HUES48 (cell line): ENCODE measurements at regions not wholly inside any gene's neighbourhood (a gene's known extent, or its start where the extent isn't known, plus 50 kb on each side); places are given as distances from the start of the nearest gene placed in this dataset.
"Not testable (repeated sequence)": the region's sequence is repeated elsewhere in the genome, so short reads cannot be mapped to it uniquely, and the experiment has no call there.

Experiments used
- H3K27ac ChIP-seq: one replicate; pipeline ENCODE4 v1.7.0; 2013; ENCODE audit warnings: low read depth, low read length, inconsistent platforms
- H3K27me3 ChIP-seq: 2 replicates; pipeline ENCODE4 v1.6.1; 2013; ENCODE audit warnings: mild to moderate bottlenecking, low read length; ENCODE audit not compliant: control insufficient read depth, insufficient read depth
- H3K36me3 ChIP-seq: 2 replicates; pipeline ENCODE4 v1.6.1; 2013; ENCODE audit warnings: low read length; ENCODE audit not compliant: control insufficient read depth, insufficient read depth
- H3K4me1 ChIP-seq: 2 replicates; pipeline ENCODE4 v1.6.1; 2013; ENCODE audit warnings: mild to moderate bottlenecking, low read length; ENCODE audit not compliant: control insufficient read depth, insufficient read depth
- H3K4me3 ChIP-seq: 2 replicates; pipeline ENCODE4 v1.5.1; 2013; ENCODE audit warnings: mild to moderate bottlenecking, low read depth, low read length
- H3K9ac ChIP-seq: 2 replicates; pipeline ENCODE4 v1.6.1; 2013; ENCODE audit warnings: mild to moderate bottlenecking, low read depth, low read length, moderate library complexity
- H3K9me3 ChIP-seq: 2 replicates; pipeline ENCODE4 v1.6.1; 2013; ENCODE audit warnings: low read length; ENCODE audit not compliant: control insufficient read depth, insufficient read depth

GRCh38 chr13:81012031-81012430 is 671.1 kb upstream of the SPRY2 start:
- Histone ChIP-seq H3K27ac (no peak overlapping the region), H3K9ac (no peak overlapping the region), H3K27me3 (no peaks in the 10 kb centered on the region), H3K9me3 (no peaks in the 10 kb centered on the region), H3K4me1 (no peaks in the 10 kb centered on the region), H3K4me3 (no peak overlapping the region), H3K36me3 (no peaks in the 10 kb centered on the region)

DNA sequence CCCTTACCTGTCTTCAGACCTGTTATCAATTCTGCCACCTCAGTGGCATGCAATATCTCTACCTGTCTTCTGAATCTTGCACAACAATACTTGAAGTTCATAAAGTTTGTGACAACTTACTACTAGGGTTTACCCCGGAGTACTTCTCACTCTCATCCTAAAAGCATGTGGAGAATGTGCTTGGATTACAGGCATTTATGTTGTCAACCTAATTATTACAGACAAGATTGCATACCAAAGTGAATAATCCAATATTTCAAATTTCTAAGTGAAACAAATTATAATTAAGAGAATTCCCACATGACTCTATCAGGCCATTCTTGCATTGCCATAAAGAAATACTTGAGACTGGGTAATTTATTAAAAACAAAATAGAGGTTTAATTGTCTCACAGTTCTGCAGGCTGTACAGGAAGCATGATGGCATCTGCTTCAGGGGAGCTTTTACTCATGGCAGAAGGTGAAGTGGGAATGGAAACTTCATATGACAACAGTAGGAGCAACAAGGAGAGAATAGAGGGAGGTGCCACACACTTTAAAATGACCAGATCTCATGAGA is 661.0 kb upstream of the SPRY2 start:
- Histone ChIP-seq H3K27me3 (no peaks in the 10 kb centered on the region), H3K9ac (no peak overlapping the region), H3K36me3 (no peaks in the 10 kb centered on the region), H3K4me1 (no peaks in the 10 kb centered on the region), H3K27ac (no peak overlapping the region), H3K9me3 (no peaks in the 10 kb centered on the region), H3K4me3 (no peak overlapping the region)

GRCh38 chr13:80998603-80999002 is 657.7 kb upstream of the SPRY2 start:
- H3K9me3 ChIP-seq, H3K9ac ChIP-seq, H3K27ac ChIP-seq, H3K36me3 ChIP-seq, H3K27me3 ChIP-seq, H3K4me1 ChIP-seq, H3K4me3 ChIP-seq: not testable (repeated sequence)

DNA sequence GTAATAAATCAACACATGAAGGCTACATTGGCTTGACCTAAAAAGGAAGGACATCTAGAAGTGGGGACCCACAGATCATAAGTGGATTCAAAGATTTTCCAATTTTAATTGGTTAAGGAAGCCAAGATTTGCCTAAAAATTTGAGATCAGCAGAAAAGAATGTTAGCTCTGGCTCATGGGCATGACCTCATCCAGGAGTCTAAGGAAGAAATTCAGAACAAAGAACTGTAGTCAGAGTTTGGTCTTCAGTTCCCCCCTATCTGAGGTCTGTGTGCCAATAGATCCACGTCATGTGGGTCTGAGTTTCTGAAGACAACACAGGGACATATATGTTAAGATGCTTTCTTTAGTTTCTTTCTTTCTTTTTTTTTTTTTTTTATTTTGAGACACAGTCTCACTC is 648.8 kb upstream of the SPRY2 start:
- Histone ChIP-seq H3K4me1 (no peaks in the 10 kb centered on the region), H3K27me3 (no peaks in the 10 kb centered on the region), H3K4me3 (no peak overlapping the region), H3K36me3 (no peaks in the 10 kb centered on the region), H3K27ac (no peak overlapping the region), H3K9ac (no peak overlapping the region), H3K9me3 (peaks cover 3% of the 10 kb centered on the region; the same call in 1 of the 2 replicates)

DNA sequence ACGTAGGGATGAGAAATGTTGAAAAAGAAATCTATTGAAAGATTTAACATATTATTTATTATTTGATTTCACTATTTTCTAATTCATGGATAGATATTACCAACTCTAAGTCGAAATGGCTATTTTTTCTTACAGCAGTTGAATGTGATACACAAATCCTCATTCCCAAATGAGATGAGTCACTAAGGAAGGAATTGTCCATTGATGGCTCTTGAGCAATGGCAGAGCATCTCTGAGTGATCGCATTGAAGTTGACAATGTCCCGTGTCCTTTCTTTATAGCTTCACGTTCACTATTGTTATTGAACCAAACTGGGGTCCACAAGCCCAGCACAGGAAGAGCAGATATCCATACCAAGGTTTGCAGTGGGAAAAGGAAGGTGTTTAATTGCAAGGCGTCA is 648.3 kb upstream of the SPRY2 start:
- no peak overlapping the region for H3K9ac ChIP-seq
- no peak overlapping the region for H3K27ac ChIP-seq
- H3K9me3 ChIP-seq, result peaks cover 3% of the 10 kb centered on the region; the same call in 1 of the 2 replicates
- H3K4me1 ChIP-seq, result no peaks in the 10 kb centered on the region
- no peaks in the 10 kb centered on the region for H3K36me3 ChIP-seq
- H3K4me3 ChIP-seq, result no peak overlapping the region
- H3K27me3 ChIP-seq, result no peaks in the 10 kb centered on the region

DNA sequence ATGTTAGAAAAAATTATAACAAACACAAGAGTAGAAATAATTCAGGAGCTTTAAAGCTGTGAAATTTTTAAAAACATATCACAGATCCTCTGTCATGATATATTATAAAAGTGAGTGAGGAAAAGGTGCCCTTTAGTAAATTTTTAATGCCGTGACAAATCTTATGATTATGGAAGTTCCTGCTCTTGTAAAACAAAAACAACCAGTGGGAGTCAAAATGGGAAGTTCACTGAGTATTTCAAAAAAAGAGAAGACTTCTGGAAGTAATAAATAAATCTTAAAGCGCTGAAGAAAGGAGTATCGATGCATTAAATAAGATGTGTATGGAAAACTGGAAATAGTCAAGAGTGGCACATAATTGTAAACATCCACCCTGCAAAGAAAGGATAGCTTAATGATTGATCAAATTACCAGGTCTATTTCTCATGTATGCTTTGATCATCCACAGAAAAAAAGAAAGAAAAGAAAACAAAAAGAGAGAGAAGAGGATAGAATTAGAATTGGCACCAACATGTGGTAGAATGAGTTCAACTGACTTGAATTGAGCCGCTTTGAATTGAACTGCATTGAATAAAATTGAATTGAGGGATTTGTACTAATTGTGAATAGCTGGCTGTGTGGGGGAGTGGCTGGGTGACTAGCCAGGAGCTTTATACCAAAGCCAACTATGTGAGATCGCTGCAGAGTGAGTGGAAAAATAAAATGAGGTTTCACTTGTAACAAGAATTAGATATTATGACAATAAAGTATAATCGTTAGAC is 647.6 kb upstream of the SPRY2 start:
- Histone ChIP-seq H3K9me3 (peaks cover 3% of the 10 kb centered on the region; the same call in 1 of the 2 replicates), H3K4me3 (no peak overlapping the region), H3K27ac (no peak overlapping the region), H3K27me3 (no peaks in the 10 kb centered on the region), H3K9ac (no peak overlapping the region), H3K4me1 (no peaks in the 10 kb centered on the region), H3K36me3 (no peaks in the 10 kb centered on the region)

DNA sequence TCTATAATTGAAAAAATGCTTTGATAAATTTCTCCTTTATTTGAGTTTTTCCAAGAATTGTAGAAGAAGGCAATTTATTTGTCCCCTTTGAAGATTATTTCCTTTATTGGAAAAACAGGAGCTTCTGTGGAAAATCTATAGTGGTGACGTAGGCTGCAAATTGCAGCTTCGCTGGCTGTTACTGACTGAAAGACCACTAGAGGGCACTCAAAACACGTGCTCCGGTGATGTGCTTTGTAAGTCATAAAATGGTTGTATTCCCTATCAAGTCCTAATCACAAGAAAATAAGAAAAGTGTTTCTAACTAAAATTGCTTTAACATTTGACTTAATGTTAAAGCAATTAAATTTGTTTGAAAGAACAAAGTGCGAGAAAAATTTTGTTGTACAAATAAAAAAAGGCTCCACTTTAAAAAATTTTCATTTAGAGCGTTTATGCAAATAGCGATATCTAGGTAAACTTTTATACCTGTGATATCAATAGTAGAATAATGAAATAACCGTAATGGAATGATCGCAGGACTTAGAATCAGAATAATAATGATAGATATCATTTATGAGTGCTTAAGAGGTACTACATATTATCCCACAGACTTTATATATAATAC is 638.2 kb upstream of the SPRY2 start:
- Histone ChIP-seq H3K36me3 (no peaks in the 10 kb centered on the region), H3K27ac (no peak overlapping the region), H3K4me1 (no peaks in the 10 kb centered on the region), H3K27me3 (no peaks in the 10 kb centered on the region), H3K9me3 (no peaks in the 10 kb centered on the region), H3K4me3 (no peak overlapping the region), H3K9ac (no peak overlapping the region)

DNA sequence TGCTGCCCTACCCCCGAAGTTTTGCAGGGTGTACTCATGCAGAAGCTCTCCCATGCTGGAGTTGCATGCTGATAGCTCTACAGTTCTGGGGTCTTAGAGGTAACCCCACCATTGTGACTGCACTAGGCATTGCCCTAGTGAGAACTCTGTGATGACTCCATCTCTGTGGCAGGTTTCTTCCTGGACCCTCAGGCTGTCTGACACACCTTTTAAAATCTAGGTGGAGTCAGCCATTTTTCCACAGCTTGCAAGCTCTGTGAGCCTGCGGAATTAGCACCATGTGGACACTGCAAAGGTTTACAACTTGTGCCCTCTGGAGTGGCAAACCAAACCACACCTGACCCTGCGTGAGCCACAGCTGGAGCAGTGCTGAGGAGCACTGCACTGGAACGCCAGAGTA is 636.2 kb upstream of the SPRY2 start:
- Histone ChIP-seq H3K27me3 (no peaks in the 10 kb centered on the region), H3K4me1 (no peaks in the 10 kb centered on the region), H3K27ac (no peak overlapping the region), H3K36me3 (no peaks in the 10 kb centered on the region), H3K9me3 (no peaks in the 10 kb centered on the region), H3K9ac (no peak overlapping the region), H3K4me3 (no peak overlapping the region)

DNA sequence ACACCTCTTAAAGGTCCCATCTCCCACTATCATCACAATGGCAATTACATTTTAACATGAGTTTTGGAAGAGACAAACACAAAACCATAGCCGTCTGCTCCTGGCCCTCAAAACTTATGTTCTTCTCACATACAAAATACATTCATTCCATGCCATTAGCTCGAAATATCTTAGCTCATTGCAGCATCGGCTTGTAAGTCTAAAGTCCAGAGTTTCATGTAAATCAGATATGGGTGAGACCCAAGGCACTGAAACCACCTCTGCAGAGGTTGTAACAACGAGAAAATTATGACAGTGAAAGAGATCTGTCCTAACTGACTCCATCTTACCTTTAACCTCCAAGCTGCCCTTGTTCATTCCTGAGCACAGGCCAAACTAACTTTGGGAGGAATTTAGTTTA is 635.0 kb upstream of the SPRY2 start:
- H3K27me3 ChIP-seq, result no peaks in the 10 kb centered on the region
- no peak overlapping the region for H3K27ac ChIP-seq
- H3K4me3 ChIP-seq, result no peak overlapping the region
- no peaks in the 10 kb centered on the region for H3K36me3 ChIP-seq
- H3K4me1 ChIP-seq, result no peaks in the 10 kb centered on the region
- H3K9me3 ChIP-seq, result no peaks in the 10 kb centered on the region
- no peak overlapping the region for H3K9ac ChIP-seq

- H3K9me3 ChIP-seq, result no peaks in the 10 kb centered on the region
- no peaks in the 10 kb centered on the region for H3K4me1 ChIP-seq
- no peak overlapping the region for H3K27ac ChIP-seq
- H3K4me3 ChIP-seq, result no peak overlapping the region
- no peaks in the 10 kb centered on the region for H3K27me3 ChIP-seq
- no peaks in the 10 kb centered on the region for H3K36me3 ChIP-seq
- no peak overlapping the region for H3K9ac ChIP-seq
Measured at GRCh38 chr13:80973721-80974120, 632.8 kb upstream of the SPRY2 start.

DNA sequence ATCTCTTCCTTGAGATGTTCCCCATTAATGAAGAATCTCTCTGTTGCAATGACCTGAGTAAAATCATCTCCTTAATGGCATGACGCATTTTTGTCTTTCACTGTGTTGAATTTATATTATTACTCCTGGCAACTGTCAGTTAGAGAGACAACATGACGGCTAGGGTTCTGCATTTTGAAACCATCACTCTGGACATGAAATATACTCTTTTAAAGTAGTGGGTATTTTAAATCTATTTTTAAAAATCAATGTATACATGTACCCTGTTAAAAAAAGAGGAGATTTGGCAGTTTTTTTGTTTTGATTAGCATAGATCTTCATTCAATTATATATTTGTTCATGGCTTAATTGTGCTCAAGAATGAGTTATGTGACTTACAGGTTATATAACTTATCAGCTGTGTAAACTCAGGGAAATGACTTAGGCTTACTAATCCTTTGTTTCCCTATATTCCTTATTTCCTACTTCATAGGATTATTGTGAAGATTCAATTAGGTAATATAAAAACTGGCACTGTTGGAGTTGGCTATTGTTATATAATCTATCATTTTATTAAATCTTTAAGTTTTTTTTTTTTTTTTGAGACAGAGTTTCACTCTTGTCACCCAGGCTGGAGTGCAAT is 632.0 kb upstream of the SPRY2 start:
- no peaks in the 10 kb centered on the region for H3K4me1 ChIP-seq

More for the DNA sequence above, 632.0 kb upstream of the SPRY2 start:
- H3K27me3 ChIP-seq, result no peaks in the 10 kb centered on the region
- no peak overlapping the region for H3K9ac ChIP-seq
- H3K9me3 ChIP-seq, result no peaks in the 10 kb centered on the region
- H3K36me3 ChIP-seq, result no peaks in the 10 kb centered on the region
- no peak overlapping the region for H3K27ac ChIP-seq
- no peak overlapping the region for H3K4me3 ChIP-seq
